ENCODE measurements at regions not wholly inside any gene's neighbourhood (a gene's known extent, or its start where the extent isn't known, plus 50 kb on each side); places are given as distances from the start of the nearest gene placed in this dataset.

- no peak for TF ChIP-seq CTCF (IDR thresholded peaks at IDR 0.05)
- TF ChIP-seq POLR2A (IDR thresholded peaks at IDR 0.05), result no peak
Observed at GRCh38 chr11:80146232-80146631, 705.4 kb upstream of the TENM4 start.

Data from Peyer's patch (tissue), 4 donors.